Kidney (tissue), 13 donors: ENCODE measurements at regions not wholly inside any gene's neighbourhood (a gene's known extent, or its start where the extent isn't known, plus 50 kb on each side); places are given as distances from the start of the nearest gene placed in this dataset.

Experiments used
- DNase-seq, 5 donors: peaks; one replicate each; pipeline ENCODE4 v3.0.0-alpha.2; 2013 to 2020
- FAIRE-seq: peaks from 2 replicates; lab custom pipeline; 2012; peaks lifted over from hg19 to GRCh38; lab: Jason Lieb, UNC
- H3K27ac ChIP-seq, 2 donors: one replicate each; pipeline ENCODE4 v1.7.0; 2013; ENCODE audit warnings: low read depth in 2 of 2, low read length in 2 of 2, inconsistent platforms in 1 of 2
- H3K27me3 ChIP-seq: one replicate; pipeline ENCODE4 v1.7.1; 2013; ENCODE audit warnings: low read length, inconsistent platforms; ENCODE audit not compliant: control insufficient read depth, insufficient read depth
- H3K36me3 ChIP-seq, 3 donors: one replicate each; pipeline versions ENCODE4 v1.7.0 to v1.7.1; 2013; ENCODE audit warnings: low read length in 3 of 3, control low read depth in 1 of 3, inconsistent platforms in 1 of 3; ENCODE audit not compliant: insufficient read depth in 3 of 3, control insufficient read depth in 2 of 3
- H3K4me1 ChIP-seq, 3 donors: one replicate each; pipeline versions ENCODE4 v1.7.0 to v1.7.1; 2013; ENCODE audit warnings: low read length in 3 of 3, inconsistent platforms in 1 of 3, low read depth in 1 of 3; ENCODE audit not compliant: control insufficient read depth in 2 of 3, insufficient read depth in 2 of 3
- H3K4me3 ChIP-seq, 3 donors: one replicate each; pipeline versions ENCODE4 v1.7.0 to v1.8.1; 2013; ENCODE audit warnings: low read length in 3 of 3, control low read depth in 1 of 3, inconsistent platforms in 1 of 3
- H3K9ac ChIP-seq, 3 donors: one replicate each; pipeline versions ENCODE4 v1.7.0 to v1.7.1; 2013; ENCODE audit warnings: low read length in 3 of 3, control low read depth in 1 of 3, inconsistent platforms in 1 of 3
- H3K9me3 ChIP-seq, 3 donors: one replicate each; pipeline versions ENCODE4 v1.7.0 to v1.7.1; 2013; ENCODE audit warnings: low read length in 3 of 3, control low read depth in 1 of 3, inconsistent platforms in 1 of 3; ENCODE audit not compliant: control insufficient read depth in 2 of 3, insufficient read depth in 1 of 3
- intact Hi-C: fragments of 100-400 bp; cut with DNase I; formaldehyde crosslinking; loops from one replicate; pipeline ENCODE4 v1.11.1; 2022
- TF ChIP-seq, protein P1 (sequence below): IDR thresholded peaks from 3 replicates; pipeline ENCODE4 v1.5.1; 2012; ENCODE audit warnings: mild to moderate bottlenecking, moderate library complexity, borderline replicate concordance; ENCODE audit not compliant: insufficient read depth; ENCODE audit errors: extremely low read depth
- donor health status: control.
- donor health status: control.
- donor health status: control.
- donor health status: control.
- donor health status: control.
- donor health status: DM: yes; HTN: yes; CAD: no.
- donor health status: Normal renal cell carcinoma (clear cell type).

DNA sequence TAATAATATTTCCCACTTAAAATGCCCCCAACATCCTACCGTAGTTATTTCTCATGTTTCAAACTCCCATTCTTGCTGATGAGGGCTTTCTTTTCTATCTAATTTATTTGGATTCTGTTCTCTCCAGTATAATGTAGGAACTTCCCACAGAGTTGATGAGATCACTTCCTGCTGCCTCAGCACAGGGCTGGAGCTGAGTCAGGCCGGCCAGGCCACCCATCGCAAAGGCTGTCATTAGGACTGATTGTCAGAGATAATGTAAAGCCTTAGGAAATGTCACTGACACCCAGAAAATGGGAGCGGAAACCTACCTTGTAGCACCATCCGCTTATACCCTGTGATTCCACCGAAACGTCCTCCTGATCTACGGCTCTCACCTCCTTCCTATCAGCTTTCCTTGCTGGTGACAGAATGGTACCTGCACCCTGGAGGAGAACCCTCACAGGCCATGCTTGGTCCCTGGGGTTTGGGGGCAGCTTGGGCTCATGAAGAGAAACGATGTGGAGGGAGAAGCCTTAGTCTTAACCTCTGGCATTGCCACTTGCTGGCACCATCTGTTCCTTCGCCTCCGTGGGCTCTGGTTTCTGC is 672.8 kb upstream of the ID2 start:
- Histone ChIP-seq H3K27ac (no peak overlapping the region), H3K9ac (no peak overlapping the region), H3K9me3 (no peaks in the 10 kb centered on the region), H3K36me3 (no peaks in the 10 kb centered on the region), H3K4me1 (no peaks in the 10 kb centered on the region), H3K4me3 (no peak overlapping the region), H3K27me3 (no peaks in the 10 kb centered on the region)
- FAIRE-seq (no peak), DNase-seq (no peak)
- TF ChIP-seq, protein P1, sequence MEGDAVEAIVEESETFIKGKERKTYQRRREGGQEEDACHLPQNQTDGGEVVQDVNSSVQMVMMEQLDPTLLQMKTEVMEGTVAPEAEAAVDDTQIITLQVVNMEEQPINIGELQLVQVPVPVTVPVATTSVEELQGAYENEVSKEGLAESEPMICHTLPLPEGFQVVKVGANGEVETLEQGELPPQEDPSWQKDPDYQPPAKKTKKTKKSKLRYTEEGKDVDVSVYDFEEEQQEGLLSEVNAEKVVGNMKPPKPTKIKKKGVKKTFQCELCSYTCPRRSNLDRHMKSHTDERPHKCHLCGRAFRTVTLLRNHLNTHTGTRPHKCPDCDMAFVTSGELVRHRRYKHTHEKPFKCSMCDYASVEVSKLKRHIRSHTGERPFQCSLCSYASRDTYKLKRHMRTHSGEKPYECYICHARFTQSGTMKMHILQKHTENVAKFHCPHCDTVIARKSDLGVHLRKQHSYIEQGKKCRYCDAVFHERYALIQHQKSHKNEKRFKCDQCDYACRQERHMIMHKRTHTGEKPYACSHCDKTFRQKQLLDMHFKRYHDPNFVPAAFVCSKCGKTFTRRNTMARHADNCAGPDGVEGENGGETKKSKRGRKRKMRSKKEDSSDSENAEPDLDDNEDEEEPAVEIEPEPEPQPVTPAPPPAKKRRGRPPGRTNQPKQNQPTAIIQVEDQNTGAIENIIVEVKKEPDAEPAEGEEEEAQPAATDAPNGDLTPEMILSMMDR, result no peak
- intact Hi-C loops, result no loop called here

DNA sequence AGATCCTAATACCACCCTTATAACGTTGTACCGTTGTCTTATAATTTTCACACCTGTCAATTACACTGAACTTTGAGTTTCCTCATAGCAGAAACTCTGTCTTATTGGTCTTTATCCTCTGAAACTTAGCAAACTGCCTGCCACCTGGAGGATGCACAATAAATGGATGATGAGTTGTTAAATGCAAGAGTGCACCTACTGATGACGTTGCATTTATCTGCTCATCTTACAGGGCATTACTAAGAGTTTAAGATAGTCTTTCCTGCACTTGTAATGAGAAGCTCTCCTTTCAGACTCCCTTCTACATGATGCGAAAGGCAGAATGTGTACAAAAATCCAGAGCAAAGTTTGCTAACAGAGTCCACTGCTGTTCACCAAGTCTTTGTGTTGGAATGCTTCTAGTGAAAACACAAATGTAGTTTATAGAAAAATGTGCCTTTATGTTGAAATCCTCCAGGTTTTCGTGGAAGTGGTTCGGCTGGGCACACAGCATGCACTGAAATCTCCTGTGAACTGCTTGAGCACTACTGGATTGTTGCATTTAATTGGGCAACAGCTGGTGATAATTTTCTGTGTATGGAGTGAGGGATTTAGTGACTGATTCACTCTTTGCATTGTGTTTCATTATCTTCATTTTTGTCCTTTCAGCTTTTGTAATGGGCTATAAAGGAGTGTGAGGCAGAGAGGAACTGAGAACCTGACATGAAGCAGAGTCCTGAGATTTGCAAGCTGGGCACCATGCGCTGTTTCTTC is 665.8 kb upstream of the ID2 start:
- DNase-seq, result peak in 2 of 5 donors; percentile 48 to 56
- Histone ChIP-seq H3K27me3 (no peaks in the 10 kb centered on the region), H3K9ac (no peak overlapping the region), H3K4me1 (no peaks in the 10 kb centered on the region), H3K4me3 (no peak overlapping the region), H3K27ac (no peak overlapping the region), H3K9me3 (no peaks in the 10 kb centered on the region), H3K36me3 (no peaks in the 10 kb centered on the region)
- FAIRE-seq, result no peak
- intact Hi-C loops, result no loop called here
- TF ChIP-seq, protein P1, result no peak

DNA sequence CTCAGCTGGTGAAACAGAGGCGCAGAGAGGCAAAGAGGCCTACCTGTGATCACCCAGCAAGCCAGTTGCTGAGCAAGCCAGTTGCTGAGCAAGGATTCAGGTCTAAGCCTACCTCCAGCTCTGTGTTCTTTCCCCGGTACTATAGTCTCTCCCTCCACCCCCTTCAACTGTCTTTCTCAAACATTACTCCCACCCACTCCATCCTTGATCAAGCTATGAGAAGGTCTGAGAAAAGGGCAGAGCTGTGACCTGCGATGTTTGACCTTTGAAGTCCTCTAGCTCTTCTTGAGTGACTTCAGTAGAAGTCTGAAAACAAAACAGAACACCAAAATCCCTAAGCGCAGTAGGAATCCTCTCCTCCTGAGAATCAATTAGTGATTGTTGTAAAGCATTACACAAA is 665.2 kb upstream of the ID2 start:
- Histone ChIP-seq H3K9ac (no peak overlapping the region), H3K4me3 (no peak overlapping the region), H3K4me1 (no peaks in the 10 kb centered on the region), H3K27me3 (no peaks in the 10 kb centered on the region), H3K9me3 (no peaks in the 10 kb centered on the region), H3K36me3 (no peaks in the 10 kb centered on the region), H3K27ac (no peak overlapping the region)
- DNase-seq, result no peak
- TF ChIP-seq, protein P1, result no peak
- FAIRE-seq, result no peak
- intact Hi-C loops, result no loop called here

DNA sequence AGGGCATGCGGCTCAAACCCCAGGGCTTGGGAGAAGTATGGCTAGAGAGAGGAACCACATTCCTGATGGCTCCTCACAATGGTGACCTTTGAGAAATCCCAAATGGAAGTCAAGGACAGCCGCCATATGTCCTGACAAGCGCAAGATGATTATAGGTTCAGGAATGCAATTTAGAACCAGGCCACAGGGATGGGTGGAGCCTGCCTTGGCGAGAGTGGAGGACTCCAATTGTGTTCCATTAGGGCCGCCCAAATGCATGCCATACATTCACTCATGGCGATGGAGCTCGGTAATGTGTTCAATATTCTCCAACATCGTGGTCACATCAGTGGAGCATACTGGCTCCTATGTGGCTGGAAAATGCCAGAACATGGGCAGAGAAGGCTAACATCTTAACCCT is 662.9 kb upstream of the ID2 start:
- H3K27ac ChIP-seq, result no peak overlapping the region
- intact Hi-C loops, result no loop called here

More for the DNA sequence above, 662.9 kb upstream of the ID2 start:
- no peak overlapping the region for H3K9ac ChIP-seq
- no peak overlapping the region for H3K4me3 ChIP-seq
- no peaks in the 10 kb centered on the region for H3K27me3 ChIP-seq
- H3K4me1 ChIP-seq, result no peaks in the 10 kb centered on the region
- TF ChIP-seq, protein P1, result no peak
- no peak for FAIRE-seq
- H3K9me3 ChIP-seq, result no peaks in the 10 kb centered on the region
- no peaks in the 10 kb centered on the region for H3K36me3 ChIP-seq
- no peak for DNase-seq
